Small intestine (tissue), 7 donors: ENCODE measurements at regions not wholly inside any gene's neighbourhood (a gene's known extent, or its start where the extent isn't known, plus 50 kb on each side); places are given as distances from the start of the nearest gene placed in this dataset.

Source experiments
- DNase-seq, 2 donors: peaks; one replicate each; pipeline versions ENCODE4 v3.0.0 to v3.0.0-alpha.2; 2013
- FAIRE-seq: peaks from 2 replicates; lab custom pipeline; 2012; peaks lifted over from hg19 to GRCh38; lab: Jason Lieb, UNC
- H3K27ac ChIP-seq, 3 donors: one replicate each; pipeline ENCODE4 v1.5.1; 2013; ENCODE audit warnings: low read length in 2 of 3, mild to moderate bottlenecking in 2 of 3, control low read depth in 1 of 3, inconsistent platforms in 1 of 3, low read depth in 1 of 3, moderate library complexity in 1 of 3
- H3K27me3 ChIP-seq, 3 donors: one replicate each; pipeline ENCODE4 v1.6.1; 2013; ENCODE audit warnings: low read length in 3 of 3, inconsistent platforms in 1 of 3; ENCODE audit not compliant: control insufficient read depth in 3 of 3, insufficient read depth in 3 of 3
- H3K36me3 ChIP-seq, 3 donors: one replicate each; pipeline ENCODE4 v1.6.1; 2013; ENCODE audit warnings: low read length in 3 of 3, inconsistent platforms in 1 of 3, low read depth in 1 of 3, mild to moderate bottlenecking in 1 of 3, moderate library complexity in 1 of 3; ENCODE audit not compliant: control insufficient read depth in 3 of 3, insufficient read depth in 2 of 3
- H3K4me1 ChIP-seq, 3 donors: one replicate each; pipeline ENCODE4 v1.6.1; 2013; ENCODE audit warnings: low read length in 2 of 3, inconsistent platforms in 1 of 3, low read depth in 1 of 3, mild to moderate bottlenecking in 1 of 3, moderate library complexity in 1 of 3; ENCODE audit not compliant: control insufficient read depth in 3 of 3, insufficient read depth in 2 of 3
- H3K4me3 ChIP-seq, 3 donors: one replicate each; pipeline ENCODE4 v1.5.1; 2013; ENCODE audit warnings: low read length in 3 of 3, control low read depth in 1 of 3, inconsistent platforms in 1 of 3, low read depth in 1 of 3, mild to moderate bottlenecking in 1 of 3, moderate library complexity in 1 of 3
- H3K9me3 ChIP-seq, 2 donors: one replicate each; pipeline ENCODE4 v1.6.1; 2013; ENCODE audit warnings: low read depth in 1 of 2, low read length in 1 of 2; ENCODE audit not compliant: control insufficient read depth in 2 of 2, insufficient read depth in 1 of 2
- WGBS, 3 donors: extraction: QIAGEN DNeasy Blood & Tissue Kit; methylation state at CpG; one replicate each; pipeline ENCODE4 v1.1.7; 2013; 5-methylcytosine and 5-hydroxymethylcytosine counted together
- donor health status: healthy with polysubstance abuse.
- donor health status: control.
- donor health status: control.
- donor health status: Bipolar disorder and iron deficiency.
- donor health status: healthy.

DNA sequence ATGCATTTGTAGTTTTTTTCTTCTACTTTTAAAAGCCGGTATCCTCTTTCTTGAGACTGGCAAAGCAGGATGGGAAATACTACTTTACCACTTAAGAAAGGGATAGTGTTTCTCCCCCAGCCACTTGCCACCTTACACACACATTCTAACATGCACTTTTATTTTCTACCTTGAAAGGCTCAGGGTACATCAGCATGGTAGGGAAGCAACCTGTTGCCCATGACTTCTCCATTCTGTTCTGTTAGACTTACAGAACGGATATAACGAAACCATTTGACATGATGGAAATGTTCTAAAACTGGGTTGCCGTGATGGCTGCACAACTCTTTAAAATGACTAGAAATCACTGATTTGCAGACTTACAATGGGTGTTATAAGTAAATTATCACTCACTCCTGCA, 405.5 kb downstream of the SHQ1 start:
- Histone ChIP-seq H3K27me3 (no peaks in the 10 kb centered on the region), H3K27ac (no peak overlapping the region), H3K36me3 (peaks cover 8 to 9% (median 8%) of the 10 kb centered on the region in 3 donors), H3K4me3 (no peak overlapping the region), H3K9me3 (peaks cover 0 to 5% of the 10 kb centered on the region in 2 donors), H3K4me1 (peaks cover 9 to 24% (median 11%) of the 10 kb centered on the region in 3 donors)
- 85 to 96% (median 94%) methylated on average over 4 of the region's 4 CpGs for WGBS, 3 donors
- FAIRE-seq (no peak), DNase-seq (no peak)

DNA sequence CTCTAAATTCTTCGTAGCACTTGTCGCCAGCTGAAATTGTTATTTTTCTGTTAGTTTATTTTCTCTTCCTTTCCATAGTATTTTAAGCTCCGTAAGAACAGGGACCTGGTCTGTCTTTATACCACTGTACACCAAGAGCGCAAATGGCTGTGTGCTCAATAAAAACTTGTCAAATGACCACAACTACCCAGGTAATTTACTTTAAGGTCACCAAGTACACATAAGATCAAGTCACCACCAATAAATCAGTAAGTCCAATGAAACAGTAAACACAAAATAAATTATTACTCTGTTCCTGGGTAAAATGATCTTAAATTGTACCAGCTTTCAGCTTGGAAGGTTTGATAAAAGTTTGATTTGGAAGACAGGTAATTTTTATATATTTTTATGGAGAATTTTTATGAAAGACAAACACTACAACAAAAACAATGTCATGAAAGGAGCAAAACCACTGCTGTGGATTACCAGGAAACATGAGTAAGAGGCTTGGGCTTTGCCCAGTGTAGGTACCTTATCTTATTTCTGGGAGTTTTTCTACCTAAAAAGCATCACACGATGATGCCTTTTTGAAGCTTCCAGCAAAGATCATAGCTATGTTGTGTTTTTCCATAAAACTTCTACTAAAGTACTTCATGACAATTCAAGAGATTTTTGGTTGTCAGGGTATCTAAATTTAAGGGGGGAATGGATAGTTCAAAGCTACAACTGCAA, 406.8 kb downstream of the SHQ1 start:
- Histone ChIP-seq H3K4me1 (peaks cover 6 to 25% (median 7%) of the 10 kb centered on the region in 3 donors), H3K36me3 (peaks cover 8 to 9% (median 8%) of the 10 kb centered on the region in 3 donors), H3K4me3 (no peak overlapping the region), H3K27ac (no peak overlapping the region), H3K27me3 (no peaks in the 10 kb centered on the region), H3K9me3 (no peaks in the 10 kb centered on the region)
- FAIRE-seq (no peak), DNase-seq (no peak)
- WGBS, 3 donors: 83 to 91% (median 85%) methylated on average over 5 of the region's 5 CpGs

DNA sequence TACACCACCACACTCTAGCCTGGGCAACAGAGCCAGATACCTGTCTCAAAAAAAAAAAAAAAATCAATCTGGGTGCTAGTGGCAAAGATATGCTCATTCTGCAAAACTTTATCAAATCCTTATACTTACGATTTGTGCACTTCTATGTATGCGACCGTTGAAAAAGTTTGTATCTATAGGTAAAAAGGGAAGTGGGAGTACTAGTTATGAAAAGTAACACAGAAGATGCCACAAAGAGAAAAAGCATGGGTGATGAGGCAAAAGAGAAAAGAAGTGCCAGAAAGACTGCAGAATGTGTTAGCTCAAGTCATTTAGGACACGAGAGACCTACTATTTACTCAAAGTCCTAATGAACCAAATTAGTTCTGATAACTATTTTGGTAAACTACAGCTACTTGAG, 407.8 kb downstream of the SHQ1 start:
- FAIRE-seq (no peak), DNase-seq (no peak)
- Histone ChIP-seq H3K9me3 (no peaks in the 10 kb centered on the region), H3K36me3 (peaks cover 8 to 9% (median 8%) of the 10 kb centered on the region in 3 donors), H3K4me3 (no peak overlapping the region), H3K27me3 (no peaks in the 10 kb centered on the region), H3K27ac (no peak overlapping the region), H3K4me1 (peaks cover 6 to 25% (median 7%) of the 10 kb centered on the region in 3 donors)
- 73 to 87% (median 77%) methylated on average over 4 of the region's 4 CpGs for WGBS, 3 donors

DNA sequence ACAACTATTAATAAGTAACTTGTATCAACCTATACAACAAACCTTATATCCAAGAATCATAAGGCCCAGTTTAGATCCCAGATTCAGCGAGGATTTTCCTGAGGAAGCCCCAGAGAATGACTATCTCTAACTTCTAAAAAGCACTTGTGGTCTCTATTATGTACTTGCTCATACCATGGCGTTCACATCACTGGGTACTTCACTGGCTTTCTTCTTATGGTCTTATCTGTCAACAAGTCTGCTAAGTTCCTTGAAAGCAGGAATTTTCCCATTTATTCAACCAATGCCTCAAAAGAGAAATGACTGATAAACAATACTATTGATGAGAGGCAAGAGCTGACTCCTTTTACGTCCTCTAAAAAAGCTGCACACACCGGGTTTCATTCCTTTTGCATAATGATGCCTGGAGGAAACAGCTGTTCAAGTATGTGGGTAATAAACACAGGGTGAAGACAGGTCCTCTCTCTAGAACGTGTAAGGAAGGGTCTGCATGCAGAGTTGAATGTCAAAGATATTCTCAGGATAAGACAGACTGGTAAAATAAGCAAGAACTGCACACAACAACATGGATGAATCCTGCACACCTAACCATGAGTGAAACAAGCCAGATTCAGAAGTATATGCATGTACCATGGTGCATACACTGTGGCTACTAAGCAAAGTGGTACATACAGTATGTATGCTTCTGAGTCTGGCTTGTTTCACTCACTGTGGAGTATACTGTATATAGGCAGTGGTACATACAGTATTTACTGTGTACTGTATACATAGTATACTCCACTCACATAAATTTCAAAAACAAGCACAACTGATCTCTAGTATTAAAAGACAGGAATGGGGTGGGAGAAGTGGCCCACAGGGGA, 408.7 kb downstream of the SHQ1 start:
- Histone ChIP-seq H3K9me3 (no peaks in the 10 kb centered on the region), H3K36me3 (peaks cover 8 to 9% (median 8%) of the 10 kb centered on the region in 3 donors), H3K4me3 (no peak overlapping the region), H3K27me3 (no peaks in the 10 kb centered on the region), H3K4me1 (peaks cover 6 to 25% (median 7%) of the 10 kb centered on the region in 3 donors), H3K27ac (no peak overlapping the region)
- FAIRE-seq (no peak), DNase-seq (no peak)
- 56 to 57% (median 56%) methylated on average over 5 of the region's 5 CpGs for WGBS, 3 donors

DNA sequence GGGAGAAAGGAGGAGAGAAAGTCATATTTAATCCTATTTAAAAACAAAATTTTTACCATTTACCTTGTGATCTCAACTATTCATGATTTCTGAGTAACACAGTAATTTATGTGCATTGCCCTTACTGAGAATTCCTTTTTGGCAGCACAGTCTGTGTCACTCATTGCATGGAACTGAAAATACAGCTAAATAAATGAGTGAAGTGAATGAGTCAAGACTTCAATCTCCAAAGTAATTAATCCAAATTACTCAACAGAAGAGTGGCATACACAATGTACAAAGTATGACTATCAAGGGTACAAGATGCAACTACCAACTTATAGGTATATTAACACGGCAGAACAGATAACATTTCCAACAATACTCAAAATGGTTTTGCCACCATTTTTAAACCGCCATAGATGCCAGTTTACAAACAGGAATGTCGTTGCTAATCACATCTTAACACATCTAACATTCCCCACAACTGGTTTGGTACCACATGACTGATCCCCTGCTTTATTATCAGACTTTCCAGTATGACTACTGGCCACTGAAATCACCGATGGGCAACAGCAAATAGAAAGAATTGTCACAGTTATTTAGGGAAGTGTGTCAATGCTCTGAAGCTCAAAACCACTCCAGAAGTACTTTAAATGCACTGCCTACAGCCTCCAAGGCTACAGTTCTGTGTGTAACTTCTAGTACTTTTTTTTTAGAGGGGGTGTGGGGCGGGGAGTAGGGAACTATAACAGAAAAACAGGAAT, 410.4 kb downstream of the SHQ1 start:
- peaks cover 2 to 15% (median 4%) of the 10 kb centered on the region in 3 donors for H3K4me1 ChIP-seq
- H3K9me3 ChIP-seq: no peaks in the 10 kb centered on the region
- no peak overlapping the region for H3K4me3 ChIP-seq
- no peak for FAIRE-seq
- no peak overlapping the region for H3K27ac ChIP-seq
- peaks cover 5 to 9% (median 8%) of the 10 kb centered on the region in 3 donors for H3K36me3 ChIP-seq
- no peaks in the 10 kb centered on the region for H3K27me3 ChIP-seq
- WGBS, 3 donors: 79 to 82% (median 82%) methylated on average over 5 of the region's 5 CpGs
- no peak for DNase-seq

DNA sequence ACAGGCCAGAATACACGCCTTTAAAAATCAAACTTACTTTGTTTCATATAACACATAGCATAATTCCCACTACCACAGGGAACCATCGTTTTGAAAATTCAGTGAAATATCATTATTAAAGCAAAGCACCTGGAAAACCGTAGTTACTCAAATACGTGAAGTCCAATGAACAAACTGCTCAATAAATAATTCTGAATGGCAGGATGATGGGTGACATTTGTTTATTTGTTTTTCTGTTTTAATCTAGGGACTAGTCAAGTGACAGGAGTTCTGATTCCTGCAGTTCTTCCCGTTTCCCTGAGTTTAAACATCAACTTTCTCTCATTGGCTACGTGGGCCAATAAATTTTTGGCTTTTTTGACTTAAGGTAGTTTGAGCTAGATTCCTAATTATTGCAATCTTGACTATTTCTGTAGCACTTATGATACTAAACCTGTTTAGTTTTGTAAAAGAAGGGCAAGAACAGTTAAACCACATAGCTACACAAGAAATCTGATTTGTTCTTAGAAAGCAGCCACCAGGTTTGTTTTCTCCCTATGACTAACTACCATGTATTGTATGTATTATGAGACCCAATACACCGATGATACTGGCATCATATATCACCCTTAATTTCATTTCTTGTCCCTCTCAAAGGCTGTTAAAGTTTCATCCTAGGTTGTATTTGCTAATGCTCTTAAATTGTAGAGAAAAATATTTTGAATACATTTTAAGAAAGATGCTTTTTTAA, 411.2 kb downstream of the SHQ1 start:
- DNase-seq (no peak), FAIRE-seq (no peak)
- Histone ChIP-seq H3K4me3 (no peak overlapping the region), H3K27me3 (no peaks in the 10 kb centered on the region), H3K9me3 (no peaks in the 10 kb centered on the region), H3K4me1 (peaks cover 2 to 15% (median 4%) of the 10 kb centered on the region in 3 donors), H3K27ac (no peak overlapping the region), H3K36me3 (peaks cover 5 to 9% (median 8%) of the 10 kb centered on the region in 3 donors)
- WGBS, 3 donors: 67 to 73% (median 69%) methylated on average over 7 of the region's 7 CpGs

DNA sequence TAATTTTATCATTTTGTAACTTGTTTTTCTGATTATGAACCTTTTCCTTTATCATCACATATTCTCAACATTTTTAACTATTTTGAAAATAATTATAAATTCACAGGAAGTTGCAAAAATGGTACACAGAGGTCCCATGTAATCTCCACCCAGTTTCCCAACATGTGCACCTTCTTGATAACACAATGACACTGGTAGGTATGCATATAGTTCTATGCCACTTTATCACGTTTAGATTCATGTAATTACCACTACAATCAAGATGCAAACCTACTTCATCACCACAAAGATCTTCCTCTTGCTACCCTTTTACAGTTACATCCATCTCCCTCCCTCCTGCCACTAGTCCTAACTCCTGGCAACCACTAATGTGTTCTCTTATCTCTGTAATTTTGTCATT, 413.9 kb downstream of the SHQ1 start:
- DNase-seq (no peak), FAIRE-seq (no peak)
- 43 to 53% (median 52%) methylated on average over 1 of the region's 1 CpG for WGBS, 3 donors
- Histone ChIP-seq H3K4me3 (no peak overlapping the region), H3K9me3 (no peaks in the 10 kb centered on the region), H3K4me1 (peaks cover 0 to 10% (median 2%) of the 10 kb centered on the region in 3 donors), H3K36me3 (peaks cover 0 to 9% (median 5%) of the 10 kb centered on the region in 3 donors), H3K27ac (no peak overlapping the region), H3K27me3 (no peaks in the 10 kb centered on the region)
